ENCODE measurements at regions not wholly inside any gene's neighbourhood (a gene's known extent, or its start where the extent isn't known, plus 50 kb on each side); places are given as distances from the start of the nearest gene placed in this dataset.

DNA sequence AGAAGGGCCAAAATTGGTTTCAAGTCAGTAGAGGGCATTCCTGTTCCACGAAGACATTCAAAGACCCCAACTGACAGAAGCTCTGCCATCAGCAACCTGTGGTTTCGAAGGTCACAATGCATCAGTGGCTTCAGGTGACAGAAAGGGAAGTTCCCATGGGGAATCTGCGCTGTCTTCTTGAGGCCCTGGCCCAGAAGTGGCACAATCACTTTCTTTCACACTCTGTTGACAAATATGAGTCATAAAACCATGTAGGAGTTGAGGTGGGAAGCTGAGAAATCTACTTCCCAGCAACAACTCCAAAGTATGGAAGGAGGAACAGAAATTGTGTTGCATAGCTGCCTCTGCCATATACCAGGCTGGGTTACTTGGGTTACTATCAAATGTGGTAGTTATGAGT lies 621.1 kb upstream of the FANCL start:
- intact Hi-C loops (cut with DNase I): no loop called here
- ATAC-seq (no peak), DNase-seq (no peak)
- no peak overlapping the region for H3K27ac ChIP-seq
- no peak overlapping the region for H3K4me3 ChIP-seq
- H3K36me3 ChIP-seq (ENCODE audit: insufficient read depth in 1 of 2, low read depth in 1 of 2): no peaks in the 10 kb centered on the region
- 65 to 75% (median 66%) methylated on average over 3 of the region's 3 CpGs for WGBS, 3 donors
- no peak for TF ChIP-seq CTCF (IDR thresholded peaks at IDR 0.05)
- H3K4me1 ChIP-seq: no peaks in the 10 kb centered on the region
- H3K27me3 ChIP-seq (ENCODE audit: insufficient read depth in 3 of 3, low read length in 2 of 3): no peaks in the 10 kb centered on the region
- H3K9me3 ChIP-seq: no peaks in the 10 kb centered on the region

DNA sequence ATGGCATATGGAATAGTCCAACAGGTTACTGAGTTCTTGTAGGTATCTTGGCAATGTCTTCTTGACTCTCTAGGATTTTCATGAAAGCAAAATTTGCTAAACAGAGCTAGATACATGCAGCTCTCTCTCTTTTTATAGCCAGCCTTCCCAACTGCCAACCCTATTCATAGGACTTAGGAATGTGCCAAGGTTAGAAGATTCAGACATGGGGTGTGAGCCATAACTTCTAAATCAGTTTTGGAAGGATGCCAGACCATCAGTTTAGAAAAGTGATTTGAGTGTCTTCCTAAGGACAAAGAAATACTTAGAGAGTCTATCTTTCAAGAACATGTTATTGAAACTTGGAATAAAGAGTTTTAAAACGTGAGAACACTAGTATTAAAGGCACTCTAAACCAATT lies 619.5 kb upstream of the FANCL start:
- WGBS, 3 donors: 37 to 44% (median 40%) methylated on average over 1 of the region's 1 CpG

DNA sequence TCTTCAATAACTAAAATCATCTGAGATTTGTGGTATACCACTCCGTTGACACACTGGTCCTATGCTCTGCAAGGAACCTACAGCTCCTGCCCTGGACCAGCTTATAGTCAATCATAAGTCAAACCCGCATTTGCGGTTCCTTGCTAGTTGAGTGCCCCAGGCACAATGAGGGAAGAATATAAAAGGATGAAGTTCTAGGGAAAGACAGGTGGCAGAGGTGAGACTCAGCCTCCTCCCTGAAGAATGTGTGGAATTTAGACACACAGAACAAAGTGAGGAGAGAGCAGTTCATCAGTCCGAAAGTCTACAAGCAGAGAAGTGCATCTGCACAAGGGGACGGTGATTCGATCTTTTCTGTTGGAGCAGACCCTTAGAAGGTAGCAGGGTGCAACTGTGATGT lies 615.0 kb upstream of the FANCL start:
- TF ChIP-seq CTCF (IDR thresholded peaks at IDR 0.05): no peak
- DNase-seq: no peak
- intact Hi-C loops (cut with DNase I): no loop called here

More for the DNA sequence above, 619.5 kb upstream of the FANCL start:
- no peak overlapping the region for H3K4me3 ChIP-seq
- no peaks in the 10 kb centered on the region for H3K36me3 ChIP-seq (ENCODE audit: insufficient read depth in 1 of 2, low read depth in 1 of 2)
- no peak overlapping the region for H3K27ac ChIP-seq
- ATAC-seq (no peak), DNase-seq (no peak)
- intact Hi-C loops (cut with DNase I): no loop called here
- TF ChIP-seq CTCF (IDR thresholded peaks at IDR 0.05): no peak
- H3K4me1 ChIP-seq: no peaks in the 10 kb centered on the region
- H3K27me3 ChIP-seq (ENCODE audit: insufficient read depth in 3 of 3, low read length in 2 of 3): no peaks in the 10 kb centered on the region
- H3K9me3 ChIP-seq: no peaks in the 10 kb centered on the region

GRCh38 chr2:58853420-58853819 lies 612.3 kb upstream of the FANCL start:
- Histone ChIP-seq H3K36me3 (ENCODE audit: insufficient read depth in 1 of 2, low read depth in 1 of 2) (no peaks in the 10 kb centered on the region), H3K4me1 (no peaks in the 10 kb centered on the region), H3K9me3 (no peaks in the 10 kb centered on the region), H3K4me3 (no peak overlapping the region), H3K27ac (no peak overlapping the region), H3K27me3 (ENCODE audit: insufficient read depth in 3 of 3, low read length in 2 of 3) (no peaks in the 10 kb centered on the region)
- DNase-seq (no peak), ATAC-seq (no peak)
- TF ChIP-seq CTCF (IDR thresholded peaks at IDR 0.05): no peak
- 40 to 52% (median 47%) methylated on average over 2 of the region's 2 CpGs for WGBS, 3 donors
- intact Hi-C loops (cut with DNase I): no loop called here

More for the DNA sequence above, 615.0 kb upstream of the FANCL start:
- Histone ChIP-seq H3K9me3 (no peaks in the 10 kb centered on the region), H3K36me3 (ENCODE audit: insufficient read depth in 1 of 2, low read depth in 1 of 2) (no peaks in the 10 kb centered on the region), H3K4me3 (no peak overlapping the region), H3K4me1 (no peaks in the 10 kb centered on the region), H3K27me3 (ENCODE audit: insufficient read depth in 3 of 3, low read length in 2 of 3) (no peaks in the 10 kb centered on the region), H3K27ac (no peak overlapping the region)
- ATAC-seq: no peak
- WGBS, 3 donors: 82 to 92% (median 86%) methylated on average over 6 of the region's 6 CpGs

DNA sequence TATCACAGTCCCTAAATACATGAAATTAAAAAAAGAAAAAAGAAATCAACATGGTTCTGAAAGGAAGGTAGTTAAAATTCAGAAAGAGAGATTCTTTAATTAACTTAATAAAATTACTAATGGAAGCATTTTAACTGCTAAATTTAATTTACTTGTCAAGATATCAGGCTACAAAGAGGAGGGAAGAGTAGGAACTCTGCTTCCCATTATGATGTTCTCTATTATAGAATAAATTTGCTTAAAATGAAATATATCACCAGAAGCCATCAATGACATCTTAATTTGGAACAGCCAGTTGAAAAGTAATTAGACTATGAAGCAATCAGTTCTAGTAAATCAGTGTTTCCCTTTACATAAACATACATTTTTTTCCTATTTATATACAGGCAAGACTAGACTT lies 611.8 kb upstream of the FANCL start:
- intact Hi-C loops (cut with DNase I): no loop called here
- H3K27ac ChIP-seq: no peak overlapping the region
- no peaks in the 10 kb centered on the region for H3K36me3 ChIP-seq (ENCODE audit: insufficient read depth in 1 of 2, low read depth in 1 of 2)
- no peak for DNase-seq
- no peak overlapping the region for H3K4me3 ChIP-seq
- no peaks in the 10 kb centered on the region for H3K27me3 ChIP-seq (ENCODE audit: insufficient read depth in 3 of 3, low read length in 2 of 3)
- no peak for TF ChIP-seq CTCF (IDR thresholded peaks at IDR 0.05)
- H3K9me3 ChIP-seq: no peaks in the 10 kb centered on the region
- no peak for ATAC-seq
- H3K4me1 ChIP-seq: no peaks in the 10 kb centered on the region
